T-helper 22 cell (primary cell): ENCODE measurements at regions not wholly inside any gene's neighbourhood (a gene's known extent, or its start where the extent isn't known, plus 50 kb on each side); places are given as distances from the start of the nearest gene placed in this dataset.

Experiments used
- DNase-seq: peaks from one replicate; pipeline ENCODE4 v3.0.0-alpha.2; 2020; ENCODE audit warnings: low read depth

- no peak for DNase-seq
Observed at GRCh38 chr16:89027281-89027680, 50.3 kb upstream of the CBFA2T3 start.

GRCh38 chr16:89031715-89032659, 55.0 kb upstream of the CBFA2T3 start:
- DNase-seq: peak; percentile 39

GRCh38 chr16:89033304-89033703, 56.3 kb upstream of the CBFA2T3 start:
- no peak for DNase-seq

- no peak for DNase-seq
Observed at GRCh38 chr16:89033796-89034572, 57.0 kb upstream of the CBFA2T3 start.

GRCh38 chr16:89034573-89034961, 57.6 kb upstream of the CBFA2T3 start:
- no peak for DNase-seq

- DNase-seq: no peak
Observed at GRCh38 chr16:89034971-89035668, 58.1 kb upstream of the CBFA2T3 start.

GRCh38 chr16:89035669-89036570, 57.7 kb upstream of the ACSF3 start:
- DNase-seq: no peak

GRCh38 chr16:89036776-89037175, 56.9 kb upstream of the ACSF3 start:
- DNase-seq: no peak

- DNase-seq: no peak
Observed at GRCh38 chr16:89037261-89038152, 56.1 kb upstream of the ACSF3 start.

GRCh38 chr16:89038221-89038721, 55.4 kb upstream of the ACSF3 start:
- DNase-seq: no peak

GRCh38 chr16:89038811-89039735, 54.6 kb upstream of the ACSF3 start:
- no peak for DNase-seq

GRCh38 chr16:89039756-89040155, 53.9 kb upstream of the ACSF3 start:
- no peak for DNase-seq

- DNase-seq: no peak
Observed at GRCh38 chr16:89040391-89040790, 53.3 kb upstream of the ACSF3 start.

GRCh38 chr16:89040861-89041570, 52.6 kb upstream of the ACSF3 start:
- DNase-seq: no peak

GRCh38 chr16:89041571-89042481, 51.8 kb upstream of the ACSF3 start:
- DNase-seq: no peak

GRCh38 chr16:89042711-89043551, 50.7 kb upstream of the ACSF3 start:
- no peak for DNase-seq
